ENCODE measurements at regions not wholly inside any gene's neighbourhood (a gene's known extent, or its start where the extent isn't known, plus 50 kb on each side); places are given as distances from the start of the nearest gene placed in this dataset.

DNA sequence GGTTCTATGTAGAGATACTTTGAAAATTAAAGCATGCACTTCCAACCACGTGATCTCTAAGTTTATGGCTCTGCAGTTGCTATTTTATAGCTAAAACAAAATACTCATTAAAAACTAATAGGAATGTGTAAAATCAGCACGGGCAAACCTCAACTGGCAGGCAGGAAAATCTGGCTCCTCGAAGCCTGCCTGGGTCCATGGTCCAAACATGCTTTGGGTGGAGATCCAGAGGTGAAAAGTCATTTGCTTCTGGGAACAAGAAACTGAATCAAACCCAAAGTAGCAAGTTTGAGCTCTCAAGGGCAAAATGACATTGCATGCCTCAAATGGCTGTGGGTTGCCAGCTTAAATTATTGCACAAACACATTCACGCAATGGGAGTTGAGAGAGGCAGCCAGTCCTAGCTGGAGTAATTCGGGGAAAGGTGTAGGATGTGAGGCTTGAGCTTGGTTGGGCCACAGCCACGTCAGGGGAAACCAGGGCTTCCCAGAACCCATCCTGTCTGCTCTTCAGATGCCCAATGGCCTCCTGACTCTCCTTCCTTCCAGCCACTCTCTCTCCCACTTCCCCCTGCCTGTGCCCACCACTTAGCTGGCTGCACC is 75.2 kb upstream of the LCLAT1 start:
- DNase-seq: no peak

DNA sequence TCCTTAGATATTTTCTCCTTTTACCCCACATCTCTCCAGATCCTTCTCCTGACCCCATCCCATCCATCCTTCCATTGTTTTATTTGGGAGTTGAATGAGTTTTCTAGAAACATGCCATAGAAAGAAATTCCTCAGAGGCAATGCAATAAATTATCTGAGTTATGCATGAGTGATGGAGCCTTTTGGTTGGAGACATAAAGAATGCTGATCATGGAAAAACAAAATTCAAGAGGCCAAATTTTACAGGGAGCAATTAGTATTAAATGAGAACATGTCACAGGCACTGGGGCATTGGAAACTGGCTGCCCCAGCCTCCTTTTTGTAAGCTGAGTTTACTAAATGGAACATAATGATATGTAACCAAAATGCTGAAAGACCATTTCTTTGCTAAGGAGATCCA is 74.2 kb upstream of the LCLAT1 start:
- DNase-seq: no peak

DNA sequence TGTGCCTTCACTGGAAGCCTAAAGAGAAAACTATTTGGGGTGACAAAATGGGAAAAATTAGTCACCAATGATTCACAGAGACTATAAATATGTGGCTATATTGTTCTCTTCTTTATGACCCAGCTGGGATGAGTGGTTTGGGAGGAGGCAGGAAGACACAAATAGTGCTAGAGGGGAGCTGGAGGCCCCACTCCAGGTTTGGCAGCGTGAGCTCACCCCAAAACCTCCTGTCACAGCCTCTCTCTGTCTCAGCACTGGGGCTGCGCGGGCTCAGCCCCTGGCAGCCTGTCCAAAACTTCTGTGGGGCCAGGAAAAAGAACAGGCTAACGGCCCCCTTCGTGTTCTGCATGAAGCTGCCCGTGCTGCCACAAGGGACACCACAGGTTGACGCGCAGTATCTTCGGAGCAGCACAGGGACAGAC is 73.2 kb upstream of the LCLAT1 start:
- DNase-seq: no peak

DNA sequence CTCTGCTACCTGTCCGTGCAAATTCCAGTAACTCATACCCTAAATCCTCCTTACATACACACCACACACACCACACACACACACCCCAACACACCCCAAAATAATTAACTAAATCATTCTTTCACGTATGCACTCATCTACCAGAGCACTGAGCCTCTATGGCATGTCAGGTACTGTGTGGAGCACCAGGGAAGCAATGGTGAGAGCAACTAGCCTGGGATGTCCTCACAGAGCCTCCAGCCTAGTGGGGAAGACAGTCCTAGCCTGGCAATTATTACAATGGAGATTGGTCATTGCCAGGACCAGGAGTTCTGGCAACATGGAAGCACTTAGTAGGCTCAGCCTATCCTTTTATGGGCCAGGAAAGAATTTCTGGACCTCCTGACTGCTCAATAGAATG is 72.7 kb upstream of the LCLAT1 start:
- DNase-seq: no peak

DNA sequence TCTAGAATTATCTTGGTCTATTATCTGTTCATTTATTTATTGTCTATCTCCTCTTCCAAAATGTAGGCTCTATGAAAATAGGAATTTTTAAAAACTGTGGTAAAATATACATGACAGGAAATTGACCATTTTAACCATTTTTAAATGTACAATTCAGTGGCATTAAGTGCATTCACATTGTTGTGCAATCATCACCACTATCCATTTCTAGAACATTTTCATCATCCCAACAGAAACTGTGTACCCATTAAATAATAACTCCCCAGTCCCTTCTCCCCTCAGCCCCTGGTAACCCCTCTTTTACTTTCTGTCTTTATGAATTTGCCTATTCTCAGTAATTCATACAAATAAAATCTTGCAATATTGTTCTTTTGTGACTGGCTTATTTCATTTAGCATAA is 71.1 kb upstream of the LCLAT1 start:
- no peak for DNase-seq

DNA sequence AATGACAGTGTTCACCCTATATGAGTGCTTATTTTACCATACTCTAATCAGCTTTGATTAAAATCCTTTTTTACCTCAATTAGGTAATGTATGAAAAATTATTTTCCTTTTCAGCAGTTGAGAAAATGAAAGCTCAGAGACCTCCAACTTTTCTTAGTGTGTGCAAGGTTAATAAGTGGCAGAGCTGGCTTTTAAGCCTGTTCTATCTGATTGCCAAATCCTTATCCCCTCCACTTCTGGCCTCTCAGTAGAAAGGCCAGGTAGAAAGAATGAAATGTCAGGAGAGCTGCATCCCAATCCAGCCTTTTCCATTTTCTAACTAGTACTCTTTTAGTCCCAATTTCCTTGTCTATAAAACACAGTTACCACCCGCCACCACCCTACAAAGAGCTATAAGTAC is 67.6 kb upstream of the LCLAT1 start:
- no peak for DNase-seq

DNA sequence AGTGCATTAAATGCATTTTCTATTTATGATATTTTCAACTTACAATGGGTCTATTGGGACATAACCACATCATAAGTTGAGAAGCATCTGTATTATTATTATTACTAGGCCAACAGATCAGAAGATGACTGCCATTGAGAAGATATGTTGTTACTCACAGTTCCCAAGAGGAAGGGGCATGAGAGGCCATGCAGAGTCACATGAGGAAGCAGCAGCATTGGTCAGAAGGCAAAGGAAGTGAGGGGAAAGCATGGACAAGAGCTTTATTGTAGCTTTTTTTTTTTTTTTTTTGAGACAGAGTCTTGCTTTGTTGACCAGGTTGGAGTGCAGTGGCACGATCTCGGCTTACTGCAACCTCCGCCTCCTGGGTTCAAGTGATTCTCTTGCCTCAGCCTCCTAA is 66.2 kb upstream of the LCLAT1 start:
- no peak for DNase-seq

DNA sequence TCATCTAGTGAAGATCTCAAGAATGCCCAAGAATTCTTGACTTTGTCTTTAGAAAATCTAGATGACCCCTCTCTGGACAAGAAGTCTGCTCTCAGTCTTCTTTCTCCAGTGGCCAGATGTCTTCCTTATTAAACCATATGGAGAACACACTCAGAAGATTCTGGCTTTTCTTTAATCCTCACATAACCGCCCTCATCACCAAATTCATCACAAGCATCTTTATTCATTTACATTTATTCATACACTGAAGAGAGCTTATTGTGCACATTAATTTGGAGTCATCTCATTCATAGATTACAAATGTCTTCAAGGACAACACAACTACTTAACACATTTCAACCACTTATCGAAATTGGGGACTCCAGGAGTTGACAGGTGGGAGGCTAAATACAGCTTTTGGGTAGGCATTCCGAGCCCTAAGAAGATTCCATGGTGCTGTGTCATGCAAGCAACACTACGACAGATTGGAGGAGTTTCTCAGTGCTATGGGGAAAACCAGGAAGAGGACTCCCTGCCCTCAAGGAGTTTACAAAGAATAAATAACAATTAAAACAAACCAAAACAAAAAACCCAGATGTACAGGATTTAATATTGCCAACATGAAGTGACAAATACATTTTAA is 64.8 kb upstream of the LCLAT1 start:
- DNase-seq: no peak

DNA sequence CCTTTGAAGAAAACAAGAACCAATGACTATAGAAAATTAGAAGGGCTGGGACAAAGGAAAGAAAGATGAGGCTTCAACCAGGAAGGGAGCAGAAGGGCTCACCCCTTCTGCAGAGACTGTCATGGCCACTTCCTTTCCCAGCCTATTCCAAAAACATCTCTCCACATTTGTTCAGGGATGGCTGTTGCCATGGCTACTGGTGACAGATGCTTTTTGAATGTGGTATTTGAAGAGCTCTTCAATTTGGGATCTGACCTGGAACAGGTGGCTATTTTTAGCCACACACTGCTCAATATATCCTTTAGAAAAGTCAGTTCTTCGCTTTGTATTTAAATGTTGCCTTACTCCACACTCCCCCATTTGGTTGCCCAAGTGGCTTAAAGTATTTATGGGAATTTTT is 64.1 kb upstream of the LCLAT1 start:
- no peak for DNase-seq

DNA sequence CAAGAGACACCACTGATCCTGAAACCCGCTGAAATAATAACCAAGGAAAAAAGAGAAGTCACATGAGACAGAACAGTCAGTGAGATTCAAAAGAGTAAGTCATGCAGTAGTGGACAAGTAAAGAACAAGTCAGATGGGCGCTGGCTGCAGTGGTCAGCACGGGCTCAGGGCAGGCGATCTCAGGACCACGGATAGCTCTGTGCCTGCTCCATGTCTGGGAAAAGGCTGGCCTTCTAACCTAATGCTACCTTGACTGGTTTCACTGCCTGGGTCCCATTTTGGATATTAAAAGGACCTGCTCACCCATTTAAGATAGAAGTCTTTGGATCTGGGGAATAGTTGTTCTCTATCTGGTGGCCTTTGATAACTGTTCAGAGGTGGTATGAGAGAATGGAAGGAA is 61.7 kb upstream of the LCLAT1 start:
- no peak for DNase-seq

DNA sequence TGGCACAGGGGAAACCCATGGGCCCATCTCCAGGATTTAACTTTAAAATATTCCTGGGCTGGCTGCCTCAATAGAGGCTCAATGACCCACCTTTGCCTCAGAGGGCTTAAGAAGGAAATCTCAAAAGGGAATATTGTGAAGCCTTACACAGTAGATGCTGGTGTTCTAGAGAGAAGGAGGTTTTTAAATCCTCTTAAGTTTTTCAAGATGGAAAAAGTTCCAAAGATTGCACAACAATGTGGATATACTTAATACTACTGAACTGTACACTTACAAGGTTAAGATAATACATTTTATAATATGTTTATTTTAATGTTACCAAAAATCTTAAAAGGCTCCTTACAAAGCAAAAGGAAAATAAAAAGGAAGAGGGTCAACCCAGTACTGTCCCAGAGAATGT is 54.9 kb upstream of the LCLAT1 start:
- DNase-seq: no peak

DNA sequence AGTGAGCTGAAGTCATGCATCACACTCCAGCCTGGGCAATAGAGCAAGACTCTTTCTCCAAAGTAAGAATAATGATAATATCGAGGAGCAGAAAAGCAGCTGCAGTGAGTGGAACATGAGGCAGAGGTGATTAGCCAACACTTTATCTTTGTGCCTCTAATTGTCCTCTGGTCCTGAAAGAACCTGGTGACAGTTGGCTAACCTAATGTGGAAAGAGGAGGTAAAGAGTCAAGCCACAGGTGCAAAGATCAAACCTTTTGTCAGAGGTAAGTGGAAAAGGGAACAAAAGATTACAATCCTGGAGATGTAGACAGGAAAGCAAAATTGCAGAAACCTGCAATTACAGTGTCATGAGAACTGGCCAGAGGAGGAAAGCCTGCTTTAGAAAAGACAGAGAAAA is 53.5 kb upstream of the LCLAT1 start:
- no peak for DNase-seq

DNA sequence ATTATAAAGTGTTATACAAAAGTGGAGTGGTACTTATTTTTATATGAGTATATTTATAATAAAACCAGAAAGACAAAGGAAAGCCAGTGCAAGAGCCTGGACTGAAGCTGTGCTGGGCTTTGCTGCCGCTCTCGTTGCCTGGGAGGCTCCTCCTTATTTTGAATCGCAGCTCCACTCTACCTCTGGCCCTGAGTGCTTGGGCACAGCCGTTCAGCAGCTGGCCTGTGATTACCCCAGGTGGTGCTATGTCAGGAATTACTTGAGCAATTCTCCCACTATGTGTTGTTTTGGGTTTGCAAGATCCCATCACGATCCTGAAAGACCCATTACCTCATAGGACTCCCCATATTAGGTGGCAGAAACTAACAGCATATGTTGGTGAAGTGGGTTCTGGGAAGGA is 53.0 kb upstream of the LCLAT1 start:
- DNase-seq: no peak

DNA sequence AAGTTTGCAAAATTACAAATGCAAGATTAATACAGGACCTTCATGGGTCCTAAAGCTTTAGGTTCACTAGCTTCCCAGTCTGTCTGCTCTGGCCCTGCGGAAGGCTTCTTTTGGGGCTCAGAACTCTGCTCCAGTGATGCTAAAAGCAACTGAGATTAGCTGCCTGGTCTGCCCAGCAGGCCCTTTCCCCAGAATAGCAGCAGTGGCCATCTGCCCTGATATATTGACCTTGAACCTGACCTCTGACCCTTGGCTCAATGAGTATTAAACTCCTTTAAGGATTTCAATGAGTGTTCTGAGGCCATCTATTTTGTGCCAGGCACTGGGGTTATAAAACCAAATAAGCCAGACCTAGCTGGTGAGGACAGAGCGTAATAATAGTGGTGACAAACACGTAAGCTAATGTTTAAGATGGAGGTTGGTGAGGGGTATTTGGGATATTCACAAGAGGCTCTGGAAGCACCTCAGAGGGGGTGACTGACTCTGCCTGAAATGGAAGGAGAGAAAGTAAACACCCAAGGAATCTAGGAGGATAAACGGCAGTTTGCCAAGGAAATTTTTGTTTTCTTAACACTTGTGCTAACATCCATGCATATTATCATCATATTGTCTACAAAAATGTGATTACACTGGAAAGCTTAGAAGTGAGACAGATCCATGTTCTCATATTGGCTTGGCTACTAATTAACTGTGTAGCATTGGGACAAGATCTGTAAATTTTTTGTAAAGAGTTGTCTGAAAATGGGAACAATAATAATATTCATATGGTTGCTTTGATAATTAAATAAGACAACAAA is 50.4 kb upstream of the LCLAT1 start:
- no peak for DNase-seq
